Sigmoid colon (tissue), 4 donors: ENCODE measurements at regions not wholly inside any gene's neighbourhood (a gene's known extent, or its start where the extent isn't known, plus 50 kb on each side); places are given as distances from the start of the nearest gene placed in this dataset.

Source experiments
- EP300 ChIP-seq, 4 donors: sonication (generic); formaldehyde crosslinking; IDR thresholded peaks; one replicate each; pipeline ENCODE4 v1.6.1; 2017; ENCODE audit warnings: antibody characterized with exemption in 4 of 4
- POLR2AphosphoS5 ChIP-seq, 4 donors: sonication (generic); formaldehyde crosslinking; IDR thresholded peaks; one replicate each; pipeline ENCODE4 v1.6.1; 2017; ENCODE audit warnings: antibody characterized with exemption in 4 of 4
- TF ChIP-seq, protein P1 (sequence below), 4 experiments: fragments of 450-650 bp in 3 of 4; fragments of 200-600 bp in 1 of 4; IDR thresholded peaks; one replicate each; pipeline ENCODE4 v1.5.1; 2016 to 2019; ENCODE audit warnings: antibody characterized with exemption in 4 of 4, mild to moderate bottlenecking in 3 of 4, moderate library complexity in 2 of 4

DNA sequence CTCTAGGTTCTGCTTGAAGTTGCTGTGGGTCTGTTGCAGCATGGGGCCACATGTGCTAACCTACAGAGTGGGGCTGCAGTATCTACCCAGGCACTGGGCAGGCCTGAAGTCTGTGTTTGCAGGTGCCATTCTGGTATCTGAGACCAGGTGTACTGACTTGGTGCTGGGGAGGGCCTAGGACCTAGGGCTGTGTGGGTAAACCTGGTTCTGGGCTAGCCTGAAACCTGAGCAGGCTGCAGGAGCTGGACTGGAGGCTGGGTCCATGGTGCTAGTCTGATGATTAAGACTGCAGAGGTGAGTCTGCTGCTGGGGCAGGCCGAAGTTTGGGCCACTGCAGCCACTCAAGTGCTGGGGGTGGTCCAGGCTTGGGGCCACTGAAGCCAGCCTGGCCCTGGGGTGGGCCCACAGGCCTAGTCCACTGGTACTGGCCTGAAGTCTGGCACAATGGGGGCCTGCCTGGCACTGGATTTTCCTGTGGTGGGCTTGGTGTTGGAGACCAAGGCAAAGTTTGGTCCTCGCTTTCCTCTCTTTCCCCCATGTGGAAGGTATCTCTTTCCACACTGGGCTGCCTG, 310.6 kb downstream of the NDFIP2 start:
- TF ChIP-seq POLR2AphosphoS5 (IDR thresholded peaks at IDR 0.05) (no peak), EP300 (IDR thresholded peaks at IDR 0.05) (no peak)
- TF ChIP-seq, protein P1, sequence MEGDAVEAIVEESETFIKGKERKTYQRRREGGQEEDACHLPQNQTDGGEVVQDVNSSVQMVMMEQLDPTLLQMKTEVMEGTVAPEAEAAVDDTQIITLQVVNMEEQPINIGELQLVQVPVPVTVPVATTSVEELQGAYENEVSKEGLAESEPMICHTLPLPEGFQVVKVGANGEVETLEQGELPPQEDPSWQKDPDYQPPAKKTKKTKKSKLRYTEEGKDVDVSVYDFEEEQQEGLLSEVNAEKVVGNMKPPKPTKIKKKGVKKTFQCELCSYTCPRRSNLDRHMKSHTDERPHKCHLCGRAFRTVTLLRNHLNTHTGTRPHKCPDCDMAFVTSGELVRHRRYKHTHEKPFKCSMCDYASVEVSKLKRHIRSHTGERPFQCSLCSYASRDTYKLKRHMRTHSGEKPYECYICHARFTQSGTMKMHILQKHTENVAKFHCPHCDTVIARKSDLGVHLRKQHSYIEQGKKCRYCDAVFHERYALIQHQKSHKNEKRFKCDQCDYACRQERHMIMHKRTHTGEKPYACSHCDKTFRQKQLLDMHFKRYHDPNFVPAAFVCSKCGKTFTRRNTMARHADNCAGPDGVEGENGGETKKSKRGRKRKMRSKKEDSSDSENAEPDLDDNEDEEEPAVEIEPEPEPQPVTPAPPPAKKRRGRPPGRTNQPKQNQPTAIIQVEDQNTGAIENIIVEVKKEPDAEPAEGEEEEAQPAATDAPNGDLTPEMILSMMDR (IDR thresholded peaks at IDR 0.05): no peak
